Osteocyte (in vitro differentiated cells): ENCODE measurements at regions not wholly inside any gene's neighbourhood (a gene's known extent, or its start where the extent isn't known, plus 50 kb on each side); places are given as distances from the start of the nearest gene placed in this dataset.

ENCODE experiments used
- DNase-seq: peaks from one replicate; pipeline ENCODE4 v3.0.0; 2021; ENCODE audit warnings: mixed read lengths; ENCODE audit not compliant: unreplicated experiment; ENCODE audit errors: extremely low spot score
- H3K27ac Mint-ChIP-seq: one replicate; pipeline ENCODE4 v1.8.0; 2021; ENCODE audit warnings: mild to moderate bottlenecking, mixed read lengths; ENCODE audit not compliant: unreplicated experiment
- H3K27me3 Mint-ChIP-seq: one replicate; pipeline ENCODE4 v1.8.0; 2021; ENCODE audit warnings: mixed read lengths; ENCODE audit not compliant: unreplicated experiment
- H3K36me3 Mint-ChIP-seq: one replicate; pipeline ENCODE4 v1.8.0; 2021; ENCODE audit warnings: mixed read lengths; ENCODE audit not compliant: unreplicated experiment
- H3K4me1 Mint-ChIP-seq: one replicate; pipeline ENCODE4 v1.8.0; 2021; ENCODE audit warnings: mixed read lengths; ENCODE audit not compliant: unreplicated experiment
- H3K4me3 Mint-ChIP-seq: one replicate; pipeline ENCODE4 v1.8.0; 2021; ENCODE audit warnings: mild to moderate bottlenecking, moderate library complexity, mixed read lengths; ENCODE audit not compliant: unreplicated experiment
- H3K9me3 Mint-ChIP-seq: one replicate; pipeline ENCODE4 v1.8.0; 2021; ENCODE audit warnings: mixed read lengths; ENCODE audit not compliant: unreplicated experiment
- TF ChIP-seq, protein P1 (sequence below): fragments of 200-600 bp; sonication (generic); IDR thresholded peaks from 2 replicates; pipeline ENCODE4 v1.5.0; 2021; ENCODE audit warnings: antibody characterized with exemption, mild to moderate bottlenecking, moderate library complexity

DNA sequence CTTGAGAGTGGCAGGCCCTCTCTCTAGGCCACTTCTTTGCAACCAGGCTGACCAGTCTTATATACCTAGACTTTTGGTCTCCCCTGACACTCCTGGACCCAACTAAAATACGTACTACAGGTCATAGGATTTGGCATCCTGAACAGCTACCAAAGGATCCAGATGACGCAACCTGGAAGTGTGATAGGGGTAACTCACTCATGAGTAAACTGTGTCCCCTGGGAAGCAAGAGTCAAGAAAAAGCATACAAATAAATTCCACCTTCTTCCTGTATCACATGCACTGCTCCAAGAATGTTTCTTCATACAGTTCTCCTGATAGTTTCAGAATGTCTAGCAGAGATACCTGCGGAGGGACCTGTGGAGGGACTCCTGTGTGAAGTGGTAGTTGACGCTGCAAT lies 172.3 kb downstream of the MDFIC start:
- DNase-seq = no peak
- Mint-ChIP-seq H3K36me3 (no peaks in the 10 kb centered on the region), H3K27ac (no peak overlapping the region), H3K27me3 (no peaks in the 10 kb centered on the region), H3K4me1 (peaks cover 12% of the 10 kb centered on the region), H3K4me3 (no peak overlapping the region), H3K9me3 (peaks cover 4% of the 10 kb centered on the region)
- TF ChIP-seq, protein P1, sequence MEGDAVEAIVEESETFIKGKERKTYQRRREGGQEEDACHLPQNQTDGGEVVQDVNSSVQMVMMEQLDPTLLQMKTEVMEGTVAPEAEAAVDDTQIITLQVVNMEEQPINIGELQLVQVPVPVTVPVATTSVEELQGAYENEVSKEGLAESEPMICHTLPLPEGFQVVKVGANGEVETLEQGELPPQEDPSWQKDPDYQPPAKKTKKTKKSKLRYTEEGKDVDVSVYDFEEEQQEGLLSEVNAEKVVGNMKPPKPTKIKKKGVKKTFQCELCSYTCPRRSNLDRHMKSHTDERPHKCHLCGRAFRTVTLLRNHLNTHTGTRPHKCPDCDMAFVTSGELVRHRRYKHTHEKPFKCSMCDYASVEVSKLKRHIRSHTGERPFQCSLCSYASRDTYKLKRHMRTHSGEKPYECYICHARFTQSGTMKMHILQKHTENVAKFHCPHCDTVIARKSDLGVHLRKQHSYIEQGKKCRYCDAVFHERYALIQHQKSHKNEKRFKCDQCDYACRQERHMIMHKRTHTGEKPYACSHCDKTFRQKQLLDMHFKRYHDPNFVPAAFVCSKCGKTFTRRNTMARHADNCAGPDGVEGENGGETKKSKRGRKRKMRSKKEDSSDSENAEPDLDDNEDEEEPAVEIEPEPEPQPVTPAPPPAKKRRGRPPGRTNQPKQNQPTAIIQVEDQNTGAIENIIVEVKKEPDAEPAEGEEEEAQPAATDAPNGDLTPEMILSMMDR = no peak

GRCh38 chr7:115088893-115089292 lies 167.0 kb downstream of the MDFIC start:
- Mint-ChIP-seq H3K9me3 (peaks cover 1% of the 10 kb centered on the region), H3K27ac (no peak overlapping the region), H3K36me3 (no peaks in the 10 kb centered on the region), H3K27me3 (no peaks in the 10 kb centered on the region), H3K4me3 (no peak overlapping the region), H3K4me1 (peaks cover 12% of the 10 kb centered on the region)
- TF ChIP-seq, protein P1 = no peak
- DNase-seq = no peak

DNA sequence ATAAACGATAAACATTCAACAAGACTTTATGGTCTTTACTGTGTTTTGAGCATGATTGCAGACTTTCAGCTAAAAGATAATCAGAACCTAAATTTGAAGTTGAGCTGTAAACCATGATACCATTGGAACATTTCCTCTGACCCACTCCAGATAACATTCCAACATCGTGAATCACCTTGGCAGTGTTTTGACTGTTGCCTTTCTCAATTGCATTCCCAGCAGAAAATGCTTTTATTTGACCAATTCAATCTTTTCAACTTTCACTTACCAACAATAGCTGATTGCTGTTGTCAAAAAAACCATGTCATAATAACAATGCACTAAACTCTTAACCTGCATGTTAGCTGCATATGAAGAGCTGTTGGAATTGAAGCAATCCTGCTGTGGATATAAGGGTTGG lies 165.5 kb downstream of the MDFIC start:
- Mint-ChIP-seq H3K4me1 (peaks cover 12% of the 10 kb centered on the region), H3K4me3 (no peak overlapping the region), H3K36me3 (no peaks in the 10 kb centered on the region), H3K27ac (no peak overlapping the region), H3K9me3 (peaks cover 4% of the 10 kb centered on the region), H3K27me3 (no peaks in the 10 kb centered on the region)
- DNase-seq = no peak
- TF ChIP-seq, protein P1 = no peak

GRCh38 chr7:115086146-115086841 lies 164.4 kb downstream of the MDFIC start:
- TF ChIP-seq, protein P1 = no peak
- Mint-ChIP-seq H3K4me3 (no peak overlapping the region), H3K4me1 (peaks cover 12% of the 10 kb centered on the region), H3K27ac (no peak overlapping the region), H3K27me3 (no peaks in the 10 kb centered on the region), H3K9me3 (peaks cover 4% of the 10 kb centered on the region), H3K36me3 (no peaks in the 10 kb centered on the region)
- no peak for DNase-seq

DNA sequence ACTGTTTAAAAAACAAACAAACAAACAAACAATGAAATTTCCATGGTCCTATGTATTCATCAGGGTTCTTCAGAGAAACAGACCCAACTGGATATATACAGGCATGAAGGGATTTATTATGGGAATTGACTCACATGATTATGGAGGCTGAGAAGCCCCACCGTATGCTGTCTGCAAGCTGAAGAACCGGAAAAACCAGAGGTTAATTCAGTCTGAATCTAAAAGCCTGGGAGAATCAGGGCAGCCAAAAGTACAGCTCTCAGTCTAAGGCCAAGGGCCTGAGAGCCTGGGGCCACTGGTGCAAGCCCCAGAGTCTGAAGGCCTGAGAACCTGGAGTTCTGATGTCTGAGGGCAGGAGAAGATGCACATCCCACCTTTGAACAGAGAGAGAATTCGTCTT lies 163.5 kb downstream of the MDFIC start:
- Mint-ChIP-seq H3K4me3 (no peak overlapping the region), H3K9me3 (peaks cover 4% of the 10 kb centered on the region), H3K4me1 (peaks cover 12% of the 10 kb centered on the region), H3K27me3 (no peaks in the 10 kb centered on the region), H3K36me3 (no peaks in the 10 kb centered on the region), H3K27ac (no peak overlapping the region)
- TF ChIP-seq, protein P1 = no peak
- DNase-seq = no peak
